HG03060 (cell line): ENCODE measurements at regions not wholly inside any gene's neighbourhood (a gene's known extent, or its start where the extent isn't known, plus 50 kb on each side); places are given as distances from the start of the nearest gene placed in this dataset.
"Not testable (repeated sequence)": the region's sequence is repeated elsewhere in the genome, so short reads cannot be mapped to it uniquely, and the experiment has no call there.

Experiments used
- ATAC-seq: cut with Tn5 transposase; IDR thresholded peaks from one replicate; pipeline ENCODE4 v1.9.1; 2021; ENCODE audit warnings: low read depth, moderate number of reproducible peaks; ENCODE audit not compliant: unreplicated experiment

DNA sequence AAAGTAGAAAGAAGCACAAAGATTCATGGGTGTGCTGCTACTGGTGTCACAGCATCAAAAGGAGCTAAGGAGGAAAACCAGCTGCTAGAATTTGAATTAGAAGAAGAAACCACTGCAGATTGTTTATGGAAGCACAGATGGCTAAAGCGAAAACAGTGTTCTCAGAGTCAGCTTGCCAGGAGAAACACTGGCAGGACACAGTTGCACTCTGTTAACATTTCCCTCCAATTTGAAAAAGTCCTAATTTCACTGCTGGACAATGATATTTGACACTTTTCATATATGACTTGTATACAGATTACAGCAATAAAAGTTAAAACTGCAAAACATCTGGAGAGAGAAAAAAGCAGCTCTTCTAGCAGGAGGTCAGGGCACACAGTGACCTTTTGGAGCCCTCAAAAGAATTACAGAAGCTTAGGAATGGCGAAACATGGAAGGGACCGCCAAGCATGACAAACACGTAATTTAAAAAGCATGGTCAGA is 314.5 kb downstream of the COL12A1 start:
- ATAC-seq: no peak

DNA sequence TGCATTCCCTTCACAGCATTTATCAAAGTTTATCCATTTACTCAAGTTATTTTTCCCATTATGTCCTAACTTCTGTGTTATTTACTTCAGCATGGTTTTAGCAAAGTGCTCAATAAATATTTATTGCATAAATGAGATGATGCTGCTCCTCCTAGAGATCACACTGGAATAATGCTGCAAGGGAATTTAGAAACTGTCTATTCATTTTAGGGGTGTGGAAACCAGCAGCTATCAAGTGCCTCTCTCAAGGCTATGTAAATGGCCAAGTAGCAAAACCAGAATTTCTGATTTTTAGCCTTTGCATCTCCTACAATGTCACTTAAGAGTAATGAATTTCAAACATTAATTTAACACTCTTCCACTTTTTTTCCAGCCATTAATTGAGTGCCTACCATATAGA is 316.2 kb downstream of the COL12A1 start:
- no peak for ATAC-seq

DNA sequence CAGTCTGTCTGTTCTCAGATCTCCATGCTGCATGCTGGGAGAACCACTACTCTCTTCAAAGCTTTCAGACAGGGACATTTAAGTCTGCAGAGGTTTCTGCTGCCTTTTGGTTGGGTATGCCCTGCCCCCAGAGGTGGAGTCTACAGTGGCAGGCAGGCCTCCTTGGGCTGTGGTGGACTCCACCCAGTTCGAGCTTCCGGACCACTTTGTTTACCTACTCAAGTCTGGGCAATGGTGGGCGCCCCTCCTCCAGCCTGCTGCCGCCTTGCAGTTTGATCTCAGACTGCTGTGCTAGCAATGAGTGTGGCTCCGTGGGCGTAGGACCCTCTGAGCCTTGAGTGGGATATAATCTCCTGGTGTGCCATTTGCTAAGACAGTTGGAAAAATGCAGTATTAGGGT is 317.1 kb downstream of the COL12A1 start:
- ATAC-seq: not testable (repeated sequence)

DNA sequence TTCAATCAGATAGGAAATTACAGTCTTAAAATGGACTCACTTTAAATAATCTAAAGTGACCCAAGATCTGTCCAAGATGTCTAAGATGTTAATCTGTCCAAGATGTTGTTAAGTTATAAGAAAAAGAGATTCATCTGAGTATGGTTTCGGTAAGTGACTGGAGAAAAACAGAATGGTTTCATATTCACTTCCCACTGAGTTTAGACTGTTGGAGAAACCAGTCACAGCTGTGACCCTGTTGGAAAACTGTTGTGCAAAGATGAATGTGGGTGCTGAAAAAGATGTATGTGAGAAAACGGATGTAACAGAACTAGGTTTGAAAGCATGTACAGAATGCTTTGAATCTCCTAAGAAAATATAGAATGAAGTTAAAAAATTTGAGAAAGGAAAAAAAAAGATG is 325.9 kb downstream of the COL12A1 start:
- ATAC-seq: no peak

DNA sequence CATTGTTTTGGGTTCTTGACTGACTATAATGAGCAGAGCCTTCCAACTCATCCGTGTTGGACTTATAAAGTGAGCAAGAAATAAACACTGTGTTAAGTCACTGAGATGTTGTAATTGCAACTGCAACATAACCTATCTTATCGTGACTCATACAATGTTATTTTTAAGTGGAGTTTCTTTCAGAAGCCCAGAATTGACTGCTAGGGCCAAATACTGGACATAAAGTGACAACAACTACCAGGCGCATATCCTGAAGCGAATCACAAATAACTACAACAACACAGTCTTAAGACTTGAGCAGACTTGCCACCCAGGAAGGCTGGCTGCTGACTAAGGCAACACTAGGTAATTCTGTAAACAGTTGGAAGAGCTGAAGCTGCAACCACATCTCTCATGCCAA is 326.6 kb downstream of the COL12A1 start:
- no peak for ATAC-seq

DNA sequence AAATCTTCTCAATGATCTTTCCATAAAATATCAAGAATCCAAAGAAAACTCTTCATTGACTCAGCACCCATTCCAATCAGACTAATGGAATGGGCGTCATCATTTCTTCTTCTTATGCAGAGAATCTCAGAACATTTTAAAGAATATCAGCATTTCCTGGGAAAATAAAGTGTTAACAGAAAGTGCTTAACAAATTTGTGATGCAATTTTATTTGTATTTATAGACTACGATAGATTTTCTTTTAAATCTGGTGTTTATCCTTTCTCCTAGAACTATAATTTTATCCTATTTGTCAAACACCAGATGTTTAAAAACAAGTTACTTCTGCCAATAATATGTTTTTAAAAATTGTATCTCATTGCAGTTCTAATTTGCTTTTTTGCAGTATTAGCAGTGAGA is 330.7 kb downstream of the COL12A1 start:
- ATAC-seq: no peak

DNA sequence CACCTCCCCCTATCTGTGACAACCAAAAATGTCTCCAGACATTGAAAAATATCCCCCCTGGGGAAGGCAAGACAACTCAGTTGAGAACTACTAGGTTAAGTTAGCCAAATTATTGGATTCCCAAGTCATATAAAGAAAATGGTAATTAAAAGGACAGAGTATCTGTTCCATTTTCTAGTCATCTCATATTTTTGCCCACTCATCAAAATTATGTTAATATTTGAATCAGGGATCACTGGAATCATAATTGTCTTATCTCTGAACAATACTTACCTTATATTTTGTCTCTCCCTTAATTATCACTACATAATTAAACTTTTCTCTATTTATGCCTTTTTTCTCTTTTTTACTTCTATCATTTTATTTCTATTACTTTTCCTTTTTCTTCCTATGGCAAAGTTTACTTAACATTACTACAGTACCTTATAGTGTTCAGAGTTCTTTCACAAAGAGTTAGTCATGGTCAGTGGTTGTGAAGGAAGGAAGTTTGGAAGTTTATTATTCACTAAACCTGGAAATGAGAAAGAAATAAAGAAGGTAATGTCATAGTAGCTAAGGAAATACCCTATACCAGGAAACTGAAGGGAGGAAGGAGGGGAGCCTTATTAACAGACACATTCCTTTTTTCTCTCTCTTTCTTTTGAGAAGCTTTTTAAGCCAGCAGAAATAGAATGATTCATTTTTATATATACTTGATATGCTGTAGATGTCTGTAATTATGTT is 332.9 kb downstream of the COL12A1 start:
- no peak for ATAC-seq

DNA sequence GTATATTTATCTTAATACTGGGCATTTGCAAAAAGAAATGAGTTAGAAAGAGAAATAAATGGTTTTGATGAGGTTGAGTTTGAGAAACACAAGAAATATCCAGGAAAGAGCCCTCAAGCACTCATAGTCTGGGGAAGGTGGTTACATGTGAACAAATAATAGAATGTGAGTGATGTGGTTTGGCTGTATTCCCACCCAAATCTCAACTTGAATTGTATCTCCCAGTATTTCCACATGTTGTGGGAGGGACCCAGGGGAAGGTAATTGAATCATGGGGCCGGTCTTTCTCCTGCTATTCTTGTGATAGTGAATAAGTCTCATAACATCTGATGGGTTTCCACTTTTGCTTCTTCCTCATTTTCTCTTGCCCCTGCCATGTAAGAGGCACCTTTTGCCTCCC is 334.1 kb downstream of the COL12A1 start:
- ATAC-seq: no peak

DNA sequence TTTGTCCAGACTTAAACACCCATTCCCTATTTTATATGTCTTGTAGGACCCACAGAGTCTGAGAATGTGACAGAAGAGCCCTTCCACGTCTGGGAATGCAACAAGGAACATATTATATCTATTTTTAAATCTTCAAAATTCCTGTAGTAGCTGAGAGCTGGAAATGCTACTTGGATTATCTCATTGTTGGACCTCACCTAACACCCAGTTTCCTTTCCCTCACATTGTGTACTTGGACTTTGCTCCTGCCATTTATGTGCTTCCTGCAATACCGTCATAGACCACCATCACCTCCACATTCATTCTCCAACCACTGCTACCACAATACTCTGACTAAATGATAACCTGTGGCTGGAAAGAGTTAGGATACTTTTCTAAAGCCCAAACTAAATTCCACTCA is 335.4 kb downstream of the COL12A1 start:
- ATAC-seq: no peak

DNA sequence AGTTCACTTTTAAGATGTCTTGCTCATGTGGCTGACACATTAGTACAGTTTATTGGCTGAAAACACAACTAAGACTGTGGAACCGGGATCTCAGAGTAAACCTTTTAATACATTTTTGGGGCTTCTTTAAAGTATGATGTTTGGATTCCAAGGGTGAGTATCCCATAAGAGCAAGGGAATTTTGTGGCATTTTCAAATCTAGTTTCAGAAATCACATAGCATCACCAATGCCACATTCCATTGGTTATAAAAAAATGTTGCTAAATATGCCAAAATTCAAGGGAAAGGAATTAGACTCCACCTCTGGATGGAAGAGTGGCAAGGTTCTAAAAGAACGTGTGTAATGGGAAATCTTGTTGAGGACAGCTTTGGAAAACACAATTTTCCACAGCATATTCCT is 338.6 kb downstream of the COL12A1 start:
- ATAC-seq: no peak

DNA sequence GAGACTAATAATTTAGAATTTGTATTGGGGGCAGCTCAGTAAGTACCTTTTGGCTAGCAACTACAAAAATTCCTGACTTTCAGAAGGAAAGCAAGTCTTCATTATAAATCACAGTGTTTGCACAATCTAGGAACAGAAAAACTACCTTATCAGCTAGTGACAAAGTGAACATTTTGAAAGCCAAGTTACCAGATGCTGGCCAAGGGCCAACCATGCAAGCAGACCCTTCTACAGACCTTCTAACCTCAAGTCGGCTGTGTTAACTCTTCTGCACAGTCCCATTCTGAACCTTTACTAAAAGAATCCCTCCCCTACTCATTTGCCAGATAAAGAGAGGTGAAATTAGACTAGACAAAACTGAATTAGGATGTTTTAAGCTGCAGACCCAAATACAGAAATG is 341.9 kb downstream of the COL12A1 start:
- no peak for ATAC-seq

DNA sequence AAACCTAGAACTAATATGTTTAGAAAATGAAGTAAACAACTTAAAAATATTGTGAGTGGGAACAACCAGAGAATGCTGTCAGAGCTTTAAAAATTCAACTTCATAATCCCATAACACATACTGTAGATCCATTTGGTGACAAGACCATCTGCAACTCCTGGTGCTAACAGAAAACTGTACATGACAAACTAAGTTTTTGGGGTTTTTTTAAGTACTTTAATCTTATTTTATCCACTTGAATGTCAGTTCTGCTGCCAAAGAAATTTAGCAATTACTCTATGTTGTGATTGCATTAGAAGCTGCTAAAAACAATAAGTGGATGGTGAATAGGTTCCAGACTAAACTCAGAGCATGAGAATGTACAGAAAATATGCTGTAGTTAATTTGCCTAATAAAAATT is 345.4 kb downstream of the COL12A1 start:
- ATAC-seq: no peak

DNA sequence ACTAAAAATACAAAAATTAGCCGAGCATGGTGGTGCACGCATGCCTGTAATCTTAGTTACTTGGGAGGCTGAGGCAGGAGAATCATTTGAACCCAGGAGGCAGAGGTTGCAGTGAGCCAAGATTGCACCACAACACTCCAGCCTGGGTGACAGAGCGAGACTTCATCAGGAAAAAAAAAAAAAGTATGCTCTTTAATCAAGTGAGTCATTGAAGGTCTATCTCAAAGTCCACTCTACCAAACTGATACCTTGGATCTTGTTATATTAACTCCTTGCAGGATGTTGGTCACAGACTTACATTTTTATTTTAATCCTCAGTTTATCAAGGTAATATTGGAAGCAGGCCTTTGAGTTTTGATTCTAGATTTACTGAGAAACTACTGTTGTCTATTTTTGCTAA is 348.7 kb downstream of the COL12A1 start:
- no peak for ATAC-seq

DNA sequence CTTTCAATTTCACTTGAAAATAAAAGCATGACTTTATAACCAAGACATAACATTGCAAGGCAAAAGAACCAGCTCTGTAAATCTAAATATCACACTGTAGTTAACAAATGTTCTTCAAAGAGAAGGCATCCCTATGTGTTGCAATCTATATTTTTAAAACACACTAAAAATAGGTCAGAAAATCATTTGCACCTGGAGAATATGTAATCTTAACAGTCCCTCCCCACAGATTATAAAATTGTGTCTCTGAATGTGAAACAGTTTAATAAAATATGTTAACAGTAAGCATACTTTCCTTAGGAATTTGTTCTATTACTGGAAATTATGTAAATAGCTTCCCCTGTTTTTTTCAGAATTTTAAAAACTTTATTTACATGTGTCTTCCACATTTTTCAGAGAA is 351.9 kb downstream of the COL12A1 start:
- no peak for ATAC-seq

DNA sequence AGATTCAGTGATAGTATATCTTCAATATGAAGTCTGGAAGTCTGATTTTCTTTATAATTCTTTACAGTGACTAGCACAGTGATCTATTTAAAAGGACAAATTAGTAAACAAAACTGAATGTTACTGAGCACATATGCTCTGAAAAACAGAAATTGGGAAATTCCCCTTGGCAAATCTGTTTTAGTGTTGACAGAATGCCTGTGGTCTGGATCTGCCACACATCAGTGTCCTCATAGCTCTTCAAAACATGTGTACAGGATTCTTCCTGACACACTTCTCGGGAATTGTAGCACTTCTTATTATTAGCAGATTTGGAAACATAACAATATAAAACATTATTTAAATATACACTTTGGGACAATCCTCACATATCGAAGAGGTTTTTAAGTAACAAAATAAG is 354.3 kb downstream of the COL12A1 start:
- no peak for ATAC-seq

DNA sequence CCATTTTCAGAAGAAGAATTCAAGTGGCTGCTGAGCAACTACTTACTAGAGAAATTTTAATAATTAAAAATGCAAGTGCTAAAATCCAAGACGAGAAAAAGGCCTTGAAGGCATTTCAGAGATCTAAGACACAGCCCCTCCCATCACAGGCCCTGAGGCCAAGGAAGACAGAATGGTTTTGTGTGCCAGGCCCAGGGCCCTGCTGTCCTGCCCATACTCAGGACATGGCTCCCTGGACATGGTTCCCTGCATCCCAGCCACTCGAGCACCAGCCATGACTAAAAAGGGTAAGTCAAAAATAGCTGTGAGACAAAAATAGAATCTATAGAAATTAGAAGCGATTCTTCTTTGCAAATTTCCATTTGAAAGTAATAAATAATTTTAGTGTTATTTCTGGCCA is 364.9 kb downstream of the COL12A1 start:
- ATAC-seq: no peak

DNA sequence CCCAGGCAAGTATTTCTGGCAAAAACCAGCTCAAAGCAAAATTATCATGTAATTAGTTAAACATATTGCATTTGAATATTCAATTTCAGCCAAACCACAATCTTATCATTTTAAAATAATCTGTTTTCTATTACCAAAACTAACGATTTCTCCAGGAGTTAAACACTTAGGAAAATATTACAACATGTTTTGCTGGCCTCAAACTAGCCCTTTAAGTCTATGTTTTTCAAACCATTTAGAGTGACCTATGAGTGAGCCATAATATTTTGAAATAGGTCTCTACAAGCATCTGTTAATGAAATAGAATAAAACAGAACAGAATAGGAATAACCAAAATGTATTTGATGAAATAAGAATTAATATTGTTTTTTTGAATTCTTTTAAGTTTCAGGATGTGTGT is 370.9 kb downstream of the COL12A1 start:
- no peak for ATAC-seq

DNA sequence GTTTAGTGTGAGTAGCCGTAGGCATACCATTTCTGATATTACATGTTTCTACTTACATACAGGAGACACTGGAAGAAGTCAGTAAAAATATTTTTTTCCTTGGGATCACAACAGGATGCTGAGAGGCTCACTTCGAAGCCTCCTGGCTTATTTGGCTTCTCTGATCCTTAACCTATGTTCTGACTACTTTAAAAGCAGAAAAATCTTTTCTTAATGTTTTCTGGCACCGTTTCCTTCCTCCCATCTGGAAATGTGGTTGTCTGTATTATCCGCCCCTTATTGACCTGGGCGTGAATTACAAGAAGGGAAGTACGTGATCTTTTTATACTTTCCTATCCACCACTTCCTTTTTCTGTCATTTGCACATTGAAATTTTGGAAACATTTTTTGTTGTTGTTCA is 379.6 kb downstream of the COL12A1 start:
- no peak for ATAC-seq

DNA sequence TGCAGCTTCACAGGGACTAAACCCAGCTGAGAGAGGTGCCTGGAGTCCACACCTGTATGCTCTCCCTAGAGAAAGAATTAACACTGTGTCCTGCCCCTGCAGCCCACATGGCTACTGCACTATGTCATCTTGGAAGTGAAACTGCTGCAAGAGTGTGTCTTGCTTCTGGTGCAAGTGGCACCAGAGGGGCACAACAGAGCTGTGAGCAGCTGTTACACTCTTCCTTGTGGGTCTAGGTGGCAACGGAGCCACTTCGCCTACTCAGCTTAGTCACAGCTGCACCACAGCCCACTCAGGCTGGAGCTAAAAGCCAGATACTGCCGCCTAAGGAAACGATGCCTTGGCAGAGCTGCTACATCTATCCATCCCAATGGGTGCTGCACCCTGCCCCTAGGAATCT is 391.4 kb downstream of the COL12A1 start:
- no peak for ATAC-seq

DNA sequence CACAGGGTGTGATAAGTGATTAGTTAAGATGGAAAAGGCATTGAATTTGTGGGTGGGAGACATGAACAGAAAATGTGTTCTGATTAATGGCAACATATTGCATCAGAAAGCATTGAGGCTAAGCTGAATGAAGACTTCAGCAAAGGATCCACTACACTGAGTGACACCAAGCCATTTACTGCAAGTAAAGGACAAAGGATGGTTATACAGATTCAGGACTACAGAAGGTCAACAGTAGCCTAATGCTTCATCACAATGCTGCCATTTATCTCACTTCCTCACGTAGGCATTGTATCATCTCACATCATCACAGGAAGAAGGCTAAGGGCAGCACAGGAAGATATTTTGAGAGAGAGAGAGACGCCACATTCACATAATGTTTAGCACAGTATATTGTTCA is 398.2 kb downstream of the COL12A1 start:
- no peak for ATAC-seq

DNA sequence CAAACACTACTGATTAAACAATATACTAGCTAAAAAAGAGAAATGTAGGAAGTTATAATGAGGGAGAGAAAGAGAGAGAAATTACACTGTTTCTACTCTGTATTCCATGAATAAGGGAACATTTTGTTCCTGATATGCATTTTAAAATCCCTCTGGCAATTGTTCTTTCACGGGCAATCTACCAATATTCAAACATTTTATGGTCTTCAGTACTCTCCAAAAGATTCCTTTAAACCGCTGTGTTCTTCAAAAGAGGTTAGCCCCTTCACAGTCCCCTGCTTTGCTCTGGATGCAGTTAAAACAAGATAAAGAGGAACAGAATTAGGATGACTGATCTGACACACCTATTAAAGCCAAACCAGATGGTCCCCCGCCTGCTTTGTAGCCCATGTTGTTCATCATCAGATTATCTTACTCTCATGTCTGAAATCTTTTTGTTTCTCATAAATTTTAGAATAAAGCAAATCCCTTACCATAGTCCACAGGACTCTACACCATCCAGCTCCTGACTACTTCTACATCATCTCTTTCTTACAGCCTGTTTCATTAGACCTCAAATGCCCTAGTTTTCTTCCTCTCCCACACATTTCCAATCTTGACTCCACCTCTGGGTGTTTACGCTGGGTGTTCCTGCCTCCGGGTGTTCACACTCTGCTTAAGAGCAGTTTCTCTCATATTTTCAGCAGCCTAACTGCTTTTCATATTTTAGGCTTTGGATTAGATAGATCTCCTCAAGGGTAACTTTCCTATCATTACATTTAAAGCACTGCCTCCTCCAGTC is 399.7 kb downstream of the COL12A1 start:
- no peak for ATAC-seq

DNA sequence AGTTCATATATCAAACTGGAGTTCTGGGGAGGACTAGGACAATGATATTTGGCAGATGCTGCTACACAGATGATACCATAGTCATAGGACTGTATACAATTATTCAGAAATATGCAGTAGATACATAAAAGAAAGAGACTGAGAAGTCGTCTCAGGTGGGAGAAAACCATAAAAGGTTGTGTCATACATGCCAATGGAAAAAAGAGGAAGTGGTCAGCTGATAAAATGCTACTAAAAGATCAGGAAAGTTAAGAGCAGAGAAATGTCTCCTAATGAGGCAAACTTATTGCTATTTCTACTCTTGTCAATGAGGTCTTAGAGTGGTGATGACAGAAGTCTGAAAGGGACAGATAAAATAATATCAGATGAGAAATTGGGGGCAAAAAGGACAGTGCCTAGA is 407.6 kb downstream of the COL12A1 start:
- no peak for ATAC-seq
